MCF 10A (cell line): ENCODE measurements at regions not wholly inside any gene's neighbourhood (a gene's known extent, or its start where the extent isn't known, plus 50 kb on each side); places are given as distances from the start of the nearest gene placed in this dataset.

ENCODE experiments used
- BruUV-seq: library from RNA; stranded (reverse); fragments of 400-500 nt; replicated peaks from 2 replicates; lab custom pipeline; 2021; lab: Mats Ljungman, UMichigan
- CTCF ChIA-PET: fragments of 300-600 bp; sonication (Branson Sonifier 250); formaldehyde crosslinking; extraction: SDS; loops from one replicate; lab custom pipeline; 2021; ENCODE audit warnings: antibody characterized with exemption, inconsistent platforms; lab: Yijun Ruan, JAX
- POLR2A ChIA-PET: fragments of 300-600, 350-650 bp; sonication (Branson Sonifier 250); formaldehyde crosslinking; extraction: SDS; loops from one replicate; lab custom pipeline; 2020; ENCODE audit warnings: antibody characterized with exemption, inconsistent platforms; lab: Yijun Ruan, JAX
- DNase-seq: peaks from one replicate; pipeline ENCODE4 v3.0.0-alpha.2; 2018; ENCODE audit not compliant: unreplicated experiment
- H3K27ac Mint-ChIP-seq: one replicate; pipeline ENCODE4 v1.8.0; 2022; ENCODE audit warnings: mild to moderate bottlenecking, low read depth, mixed read lengths; ENCODE audit not compliant: unreplicated experiment
- H3K27me3 Mint-ChIP-seq: one replicate; pipeline ENCODE4 v1.8.0; 2022; ENCODE audit warnings: mixed read lengths; ENCODE audit not compliant: insufficient read depth, unreplicated experiment
- H3K36me3 Mint-ChIP-seq: one replicate; pipeline ENCODE4 v1.8.0; 2022; ENCODE audit warnings: mild to moderate bottlenecking, moderate library complexity, mixed read lengths; ENCODE audit not compliant: insufficient read depth, unreplicated experiment
- H3K4me1 Mint-ChIP-seq: one replicate; pipeline ENCODE4 v1.8.0; 2022; ENCODE audit warnings: mixed read lengths; ENCODE audit not compliant: insufficient read depth, unreplicated experiment
- H3K4me3 Mint-ChIP-seq: one replicate; pipeline ENCODE4 v1.8.0; 2022; ENCODE audit warnings: mild to moderate bottlenecking, moderate library complexity, mixed read lengths; ENCODE audit not compliant: unreplicated experiment
- H3K9me3 Mint-ChIP-seq: one replicate; pipeline ENCODE4 v1.8.0; 2022; ENCODE audit warnings: mixed read lengths; ENCODE audit not compliant: unreplicated experiment
- CTCF ChIP-seq: fragments of 200-600 bp; IDR thresholded peaks from one replicate; pipeline ENCODE4 v1.8.0; 2022; ENCODE audit warnings: antibody characterized with exemption, mild to moderate bottlenecking; ENCODE audit not compliant: unreplicated experiment
- intact Hi-C: fragments of 100-400 bp; cut with micrococcal nuclease; formaldehyde crosslinking; loops from 2 replicates; pipeline ENCODE4 v1.14.1; 2022

DNA sequence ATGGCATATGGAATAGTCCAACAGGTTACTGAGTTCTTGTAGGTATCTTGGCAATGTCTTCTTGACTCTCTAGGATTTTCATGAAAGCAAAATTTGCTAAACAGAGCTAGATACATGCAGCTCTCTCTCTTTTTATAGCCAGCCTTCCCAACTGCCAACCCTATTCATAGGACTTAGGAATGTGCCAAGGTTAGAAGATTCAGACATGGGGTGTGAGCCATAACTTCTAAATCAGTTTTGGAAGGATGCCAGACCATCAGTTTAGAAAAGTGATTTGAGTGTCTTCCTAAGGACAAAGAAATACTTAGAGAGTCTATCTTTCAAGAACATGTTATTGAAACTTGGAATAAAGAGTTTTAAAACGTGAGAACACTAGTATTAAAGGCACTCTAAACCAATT, 619.5 kb upstream of the FANCL start:
- DNase-seq = no peak
- TF ChIP-seq CTCF = no peak
- no peaks in the 10 kb centered on the region for H3K36me3 Mint-ChIP-seq
- no peaks in the 10 kb centered on the region for H3K4me1 Mint-ChIP-seq
- peaks cover 7% of the 10 kb centered on the region for H3K9me3 Mint-ChIP-seq
- BruUV-seq = no TSS peak
- CTCF ChIA-PET = no interaction called here
- intact Hi-C loops = no loop called here
- H3K27ac Mint-ChIP-seq = no peak overlapping the region
- H3K4me3 Mint-ChIP-seq = no peak overlapping the region
- POLR2A ChIA-PET = no interaction called here
- no peaks in the 10 kb centered on the region for H3K27me3 Mint-ChIP-seq

DNA sequence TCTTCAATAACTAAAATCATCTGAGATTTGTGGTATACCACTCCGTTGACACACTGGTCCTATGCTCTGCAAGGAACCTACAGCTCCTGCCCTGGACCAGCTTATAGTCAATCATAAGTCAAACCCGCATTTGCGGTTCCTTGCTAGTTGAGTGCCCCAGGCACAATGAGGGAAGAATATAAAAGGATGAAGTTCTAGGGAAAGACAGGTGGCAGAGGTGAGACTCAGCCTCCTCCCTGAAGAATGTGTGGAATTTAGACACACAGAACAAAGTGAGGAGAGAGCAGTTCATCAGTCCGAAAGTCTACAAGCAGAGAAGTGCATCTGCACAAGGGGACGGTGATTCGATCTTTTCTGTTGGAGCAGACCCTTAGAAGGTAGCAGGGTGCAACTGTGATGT, 615.0 kb upstream of the FANCL start:
- no peak overlapping the region for H3K27ac Mint-ChIP-seq
- intact Hi-C loops = no loop called here
- CTCF ChIA-PET = interaction anchor here (0.5 to 0.8 kb wide), 2 partner anchors 11 to 239 kb away, joined by 3 to 4 read pairs; no protein-coding TSS in a partner anchor
- H3K4me1 Mint-ChIP-seq = no peaks in the 10 kb centered on the region
- H3K4me3 Mint-ChIP-seq = no peak overlapping the region
- no TSS peak for BruUV-seq
- no peak for TF ChIP-seq CTCF
- POLR2A ChIA-PET = no interaction called here
- no peaks in the 10 kb centered on the region for H3K36me3 Mint-ChIP-seq
- H3K27me3 Mint-ChIP-seq = no peaks in the 10 kb centered on the region
- no peak for DNase-seq
- H3K9me3 Mint-ChIP-seq = peaks cover 7% of the 10 kb centered on the region

- no peaks in the 10 kb centered on the region for H3K27me3 Mint-ChIP-seq
- no peak for TF ChIP-seq CTCF
- CTCF ChIA-PET = interaction anchor here (0.6 kb wide), 2 partner anchors 120 to 1697 kb away, joined by 3 to 6 read pairs; no protein-coding TSS in a partner anchor
- H3K4me3 Mint-ChIP-seq = no peak overlapping the region
- DNase-seq = no peak
- POLR2A ChIA-PET = no interaction called here
- no peaks in the 10 kb centered on the region for H3K36me3 Mint-ChIP-seq
- no TSS peak for BruUV-seq
- no peaks in the 10 kb centered on the region for H3K4me1 Mint-ChIP-seq
- intact Hi-C loops = no loop called here
- no peaks in the 10 kb centered on the region for H3K9me3 Mint-ChIP-seq
- no peak overlapping the region for H3K27ac Mint-ChIP-seq
These were observed 612.3 kb upstream of the FANCL start for GRCh38 chr2:58853420-58853819.

- CTCF ChIA-PET = interaction anchor here (0.6 kb wide), 1 partner anchor 119 kb away, joined by 6 read pairs; no protein-coding TSS in a partner anchor
- H3K4me3 Mint-ChIP-seq = no peak overlapping the region
These were observed 611.8 kb upstream of the FANCL start for GRCh38 chr2:58852905-58853304.

More at GRCh38 chr2:58852905-58853304, 611.8 kb upstream of the FANCL start:
- intact Hi-C loops = no loop called here
- POLR2A ChIA-PET = no interaction called here
- DNase-seq = no peak
- Mint-ChIP-seq H3K27ac (no peak overlapping the region), H3K4me1 (no peaks in the 10 kb centered on the region), H3K27me3 (no peaks in the 10 kb centered on the region), H3K9me3 (no peaks in the 10 kb centered on the region), H3K36me3 (no peaks in the 10 kb centered on the region)
- no TSS peak for BruUV-seq
- no peak for TF ChIP-seq CTCF
